NCI-H748 (cell line): ENCODE measurements at regions not wholly inside any gene's neighbourhood (a gene's known extent, or its start where the extent isn't known, plus 50 kb on each side); places are given as distances from the start of the nearest gene placed in this dataset.

Experiments used
- DNase-seq: peaks from one replicate; lab custom pipeline; 2025; ENCODE audit not compliant: unreplicated experiment; lab: John Stamatoyannopoulos, UW

DNA sequence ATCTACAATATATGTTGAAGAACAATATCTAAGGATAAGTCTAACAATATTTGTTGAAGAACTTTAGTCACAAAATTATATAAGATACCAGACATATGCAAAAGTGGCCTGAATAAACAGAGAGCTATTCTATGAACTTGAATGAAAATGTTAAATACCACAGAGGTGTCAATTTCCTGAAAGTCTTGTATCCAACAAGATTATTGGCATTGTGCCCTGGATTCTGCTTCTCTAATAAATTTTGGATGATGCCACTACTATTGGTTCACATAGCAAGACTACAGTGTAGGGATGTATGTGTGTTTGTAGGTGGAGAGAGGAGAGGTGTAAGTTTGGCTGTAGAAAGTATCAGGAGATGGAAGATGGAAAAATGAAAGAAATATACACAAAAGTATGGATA lies 731.8 kb upstream of the RGMB start:
- no peak for DNase-seq

DNA sequence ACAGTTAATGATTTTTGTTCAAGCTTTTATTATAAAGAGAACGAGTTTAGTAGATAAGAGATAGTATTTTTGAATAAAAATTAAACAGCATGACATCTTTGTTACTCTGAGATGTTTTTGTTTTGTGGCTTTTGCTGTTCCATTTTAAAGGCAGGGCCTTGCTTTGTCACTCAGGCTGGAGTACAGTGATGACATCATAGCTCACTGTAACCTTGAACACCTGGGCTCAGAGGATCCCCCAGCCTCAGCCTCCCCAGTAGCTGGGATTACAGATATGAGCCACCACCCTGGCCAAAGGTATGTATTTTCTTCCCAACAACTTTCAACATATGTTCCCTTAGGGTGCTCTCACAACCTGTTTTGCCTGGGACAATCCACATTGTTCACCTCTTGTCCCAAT lies 730.9 kb upstream of the RGMB start:
- DNase-seq, result no peak

DNA sequence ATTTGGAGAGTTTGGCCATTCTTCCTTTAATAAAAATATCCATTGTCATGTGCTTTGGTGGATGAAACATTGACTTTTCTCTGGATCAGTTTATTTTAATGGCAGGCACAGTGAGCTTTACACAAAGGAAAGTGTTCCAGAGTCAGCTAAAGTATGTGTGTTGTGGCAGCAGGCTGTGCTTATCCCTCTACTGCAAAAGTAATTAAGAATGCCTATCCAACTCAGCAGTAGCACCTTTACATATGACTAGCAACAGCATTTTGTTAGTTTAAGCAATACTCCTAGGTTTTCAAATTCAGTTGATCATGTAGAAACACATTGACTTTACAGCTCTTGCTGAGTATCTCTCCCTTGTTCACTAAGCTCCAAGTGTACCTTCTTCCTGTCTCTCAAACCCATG lies 730.5 kb upstream of the RGMB start:
- DNase-seq, result no peak

DNA sequence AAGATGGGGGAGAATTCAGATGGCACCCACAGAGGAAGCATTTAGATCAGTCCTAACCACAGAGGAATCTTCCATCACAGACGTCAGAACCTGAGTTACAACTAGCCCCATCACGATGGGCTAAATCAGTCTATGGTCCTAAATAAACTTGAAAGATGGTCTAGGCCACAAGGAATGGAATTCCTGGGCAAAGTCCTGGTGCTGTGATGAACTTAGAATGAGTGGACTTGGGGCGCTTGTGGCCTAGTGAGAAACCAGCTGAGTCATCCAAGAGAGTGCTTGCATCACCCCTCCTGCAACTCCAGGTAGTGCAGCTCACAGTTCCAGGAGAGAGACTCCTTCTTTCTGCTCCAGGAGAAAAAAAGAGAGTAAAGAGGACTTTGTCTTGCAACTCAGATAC lies 722.9 kb upstream of the RGMB start:
- DNase-seq, result no peak

DNA sequence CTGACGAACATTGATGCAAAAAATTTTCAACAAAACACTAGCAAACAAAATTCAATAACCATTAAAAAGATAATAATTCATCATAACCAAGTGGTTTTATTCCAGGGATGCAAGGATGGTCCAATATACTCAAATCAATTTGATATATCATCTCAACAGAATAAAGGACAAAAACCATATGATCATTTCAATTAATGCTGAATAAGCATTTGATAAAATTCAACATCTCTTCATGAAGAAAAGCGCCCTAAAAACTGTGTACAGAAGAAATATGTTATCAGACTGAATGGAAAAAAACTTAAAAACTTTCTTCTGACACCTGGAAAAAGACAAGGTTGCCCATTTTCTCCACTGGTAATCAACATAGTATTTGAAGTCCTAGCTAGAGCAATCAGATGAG lies 720.3 kb upstream of the RGMB start:
- DNase-seq, result no peak

DNA sequence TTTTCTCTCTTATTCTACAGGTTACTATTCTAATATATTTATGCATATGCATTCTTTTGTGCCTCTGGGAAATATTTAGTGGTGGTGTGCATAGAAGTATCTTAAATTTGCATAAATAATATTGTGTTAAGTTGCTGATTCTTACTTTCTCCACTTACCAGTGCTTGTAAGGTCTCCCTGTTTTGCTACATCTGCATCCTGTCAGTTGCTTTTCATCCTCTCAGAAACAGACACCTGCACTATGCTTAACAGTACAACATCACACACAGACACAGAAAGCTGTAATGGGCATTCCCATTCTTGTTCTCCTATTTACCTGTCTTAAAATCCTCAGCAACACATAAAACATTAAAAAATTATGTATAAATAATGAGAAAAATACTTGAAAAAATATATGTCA lies 713.3 kb upstream of the RGMB start:
- DNase-seq, result no peak

DNA sequence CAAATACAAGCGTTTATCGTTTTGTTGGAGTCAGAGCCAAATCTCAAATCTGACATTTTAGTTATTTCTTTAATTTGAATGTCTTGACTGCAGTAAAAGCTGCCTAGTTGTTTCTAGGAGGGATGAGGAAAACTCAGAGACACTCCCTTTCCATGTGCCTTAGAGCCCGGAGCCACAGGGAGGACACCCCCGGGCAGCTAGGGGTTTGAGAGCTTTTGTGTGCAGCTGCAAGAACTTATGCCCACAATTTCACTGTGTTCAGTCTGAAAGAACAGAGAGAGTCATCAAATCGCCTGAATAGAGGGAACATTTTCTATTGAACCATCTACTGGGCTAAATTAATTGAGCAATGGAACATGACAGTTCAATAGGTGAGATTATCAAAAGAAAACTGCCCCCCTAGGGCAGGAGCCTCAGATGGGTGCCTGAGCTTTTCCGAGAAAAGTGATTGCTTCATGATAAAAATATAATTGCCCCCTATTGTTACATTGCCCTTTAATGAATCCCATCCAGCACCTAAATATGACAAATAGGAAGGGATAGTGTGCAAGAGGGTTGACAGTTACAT lies 709.3 kb upstream of the RGMB start:
- no peak for DNase-seq

DNA sequence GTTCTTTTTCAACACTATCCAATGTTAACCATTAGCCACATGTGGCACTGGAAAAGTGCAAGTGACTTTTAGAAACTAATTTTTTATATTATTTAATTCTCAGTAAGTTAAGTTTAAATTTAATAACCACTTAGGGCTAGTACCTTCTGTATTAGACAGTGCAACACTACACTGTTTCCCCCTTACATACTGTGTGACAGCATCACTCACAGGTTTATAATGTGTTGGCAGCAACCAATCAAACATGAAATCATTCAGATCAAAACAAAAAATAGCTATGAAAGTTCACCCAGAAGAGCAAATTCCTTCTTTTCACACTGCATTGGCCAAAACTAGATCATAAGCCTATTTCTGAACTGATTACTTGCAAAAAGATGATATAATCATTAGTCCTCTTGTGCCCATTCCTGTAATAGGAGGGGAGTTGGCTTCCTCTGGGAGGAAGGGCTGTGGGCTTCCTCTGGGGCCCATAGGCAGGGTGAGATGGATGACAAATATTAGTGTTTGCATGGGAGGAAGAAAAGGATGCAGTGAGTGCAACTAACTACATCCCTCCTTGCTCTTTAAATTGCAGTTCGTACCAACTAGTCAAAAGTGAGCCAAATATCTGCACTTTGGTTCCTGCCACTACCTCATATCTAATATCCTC lies 708.1 kb upstream of the RGMB start:
- no peak for DNase-seq

DNA sequence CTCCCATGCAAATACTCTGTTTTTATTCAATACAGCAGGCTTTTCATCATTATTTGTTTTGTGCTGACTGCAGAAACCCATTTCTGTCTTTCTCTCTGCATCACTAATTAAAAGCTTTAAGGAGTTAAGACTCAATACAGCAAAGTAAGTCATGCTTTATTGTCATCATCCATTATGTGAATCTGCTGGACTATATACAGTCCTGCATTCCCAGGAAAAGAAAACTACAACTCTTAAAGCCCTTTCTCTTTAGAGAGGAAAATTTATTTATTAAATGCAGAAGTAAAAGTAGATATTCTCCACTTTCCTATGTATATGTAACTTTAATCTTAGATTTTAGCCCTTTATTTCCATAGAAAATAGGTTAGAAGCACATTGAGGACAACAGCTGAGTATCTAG lies 706.6 kb upstream of the RGMB start:
- DNase-seq, result no peak

DNA sequence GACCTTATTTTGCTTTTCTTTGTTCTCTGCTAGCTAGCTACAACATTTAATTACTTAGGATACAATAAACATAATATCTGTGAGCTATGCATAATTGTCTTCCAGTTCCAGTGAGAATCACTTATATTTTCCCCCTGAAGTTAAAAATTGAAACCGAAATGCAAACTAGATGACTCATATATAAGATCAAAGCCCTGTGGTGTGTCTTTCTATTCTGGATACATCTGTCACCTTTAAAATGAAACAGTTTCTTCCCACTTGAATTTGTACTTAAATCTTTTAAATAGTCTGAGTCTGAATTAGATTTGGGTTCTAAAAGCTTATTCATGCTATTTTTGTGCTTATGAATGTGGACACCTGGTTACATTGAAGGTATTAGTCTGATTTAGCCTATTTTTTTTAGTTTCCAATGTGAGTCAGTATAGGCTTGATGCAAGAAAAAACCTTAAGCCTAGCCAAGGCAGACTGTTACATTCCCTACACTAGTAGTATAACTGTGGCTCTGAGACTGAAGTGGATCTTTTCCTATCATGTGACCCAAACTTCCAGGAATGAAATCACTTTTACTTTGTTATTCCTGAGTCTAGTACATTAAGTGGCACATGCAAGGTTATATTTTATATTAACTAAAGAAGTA lies 703.5 kb upstream of the RGMB start:
- DNase-seq, result no peak

DNA sequence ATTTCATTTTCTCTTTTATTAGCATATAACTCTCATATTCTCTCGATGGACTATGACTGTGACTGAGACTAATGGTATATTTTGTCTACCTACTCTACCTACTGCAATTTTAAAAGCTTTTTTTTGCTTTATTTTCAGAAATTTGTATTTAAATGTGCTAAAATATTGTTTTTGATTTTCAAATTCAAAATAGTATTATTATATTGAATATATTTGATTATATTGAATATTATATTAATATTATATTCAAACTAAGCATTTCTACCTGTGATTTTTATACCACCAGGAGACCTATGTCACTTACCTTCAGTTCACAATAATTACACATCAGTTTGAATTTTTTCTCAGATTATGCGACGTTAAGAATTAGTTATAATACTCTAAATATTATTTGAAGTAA lies 700.5 kb upstream of the RGMB start:
- DNase-seq, result no peak

DNA sequence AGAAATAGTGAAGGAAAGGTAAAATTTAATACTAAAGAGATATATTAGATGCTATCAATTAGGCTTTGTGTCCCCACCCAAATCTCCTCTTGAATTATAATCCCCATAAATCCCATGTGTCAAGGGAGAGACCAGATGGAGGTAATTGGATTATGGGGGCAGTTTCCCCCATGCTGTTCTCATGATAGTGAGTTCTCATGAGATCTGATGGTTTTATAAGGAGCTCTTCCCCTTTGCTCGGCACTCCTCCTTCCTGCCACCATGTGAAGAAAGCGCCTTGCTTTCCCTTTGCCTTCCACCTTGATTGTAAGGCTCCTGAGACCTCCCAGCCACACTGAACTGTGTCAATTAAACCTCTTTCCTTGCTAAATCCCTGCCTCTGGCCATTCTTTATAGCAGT lies 697.0 kb upstream of the RGMB start:
- DNase-seq, result no peak

DNA sequence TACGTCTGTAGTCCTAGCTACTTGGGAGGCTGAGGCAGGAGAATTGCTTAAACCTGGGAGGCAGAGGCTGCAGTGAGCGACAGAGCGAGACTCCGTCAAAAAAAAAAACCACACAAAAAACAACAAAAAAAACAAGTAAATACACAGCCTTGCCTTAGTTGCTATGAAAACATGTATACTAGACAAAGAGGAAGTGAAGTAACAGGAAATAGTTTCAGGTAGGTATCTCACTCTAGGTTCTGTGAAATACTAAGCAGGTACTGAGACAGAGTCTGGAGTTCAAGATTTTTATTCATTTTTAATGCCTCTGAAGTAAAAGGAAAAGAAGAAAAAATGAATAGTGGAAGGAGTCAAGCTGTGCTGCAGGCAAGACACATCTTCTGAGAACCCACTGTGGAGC lies 687.9 kb upstream of the RGMB start:
- DNase-seq, result no peak

DNA sequence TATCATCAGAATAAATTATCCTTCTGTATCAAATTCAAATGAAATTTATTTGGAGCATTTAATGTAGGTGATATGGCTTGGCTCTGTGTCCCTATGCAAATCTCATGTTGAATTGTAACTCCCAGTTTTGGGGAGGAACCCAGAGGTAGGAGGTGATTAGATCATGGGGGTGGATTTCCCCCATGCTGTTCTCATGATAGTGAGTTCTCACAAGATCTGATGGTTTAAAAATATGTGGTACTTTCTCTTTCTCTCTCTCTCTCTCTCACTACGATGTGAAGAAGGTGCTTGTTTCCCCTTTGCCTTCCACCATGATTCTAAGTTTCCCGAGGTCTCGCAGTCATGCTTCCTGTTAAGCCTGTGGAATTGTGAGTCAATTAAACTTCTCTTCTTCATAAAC lies 678.4 kb upstream of the RGMB start:
- no peak for DNase-seq

DNA sequence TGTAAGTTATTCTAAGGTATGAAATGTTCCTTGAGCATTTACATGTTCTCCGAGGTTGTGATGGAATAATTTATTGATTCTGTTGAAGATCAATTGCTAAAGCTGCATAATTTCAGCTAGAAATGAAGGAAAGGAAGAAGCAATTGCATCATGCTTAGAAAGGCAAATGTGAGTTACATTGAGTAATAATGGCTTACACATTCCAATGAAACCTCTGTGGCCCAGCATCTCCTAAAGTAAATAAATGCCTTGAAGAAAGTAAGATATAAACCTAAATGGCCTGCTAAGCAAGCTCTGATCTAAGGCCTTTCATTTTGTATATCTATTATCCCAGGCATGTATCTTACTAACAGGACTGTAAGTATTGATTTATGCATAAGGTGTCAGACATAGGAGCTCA lies 677.3 kb upstream of the RGMB start:
- no peak for DNase-seq

DNA sequence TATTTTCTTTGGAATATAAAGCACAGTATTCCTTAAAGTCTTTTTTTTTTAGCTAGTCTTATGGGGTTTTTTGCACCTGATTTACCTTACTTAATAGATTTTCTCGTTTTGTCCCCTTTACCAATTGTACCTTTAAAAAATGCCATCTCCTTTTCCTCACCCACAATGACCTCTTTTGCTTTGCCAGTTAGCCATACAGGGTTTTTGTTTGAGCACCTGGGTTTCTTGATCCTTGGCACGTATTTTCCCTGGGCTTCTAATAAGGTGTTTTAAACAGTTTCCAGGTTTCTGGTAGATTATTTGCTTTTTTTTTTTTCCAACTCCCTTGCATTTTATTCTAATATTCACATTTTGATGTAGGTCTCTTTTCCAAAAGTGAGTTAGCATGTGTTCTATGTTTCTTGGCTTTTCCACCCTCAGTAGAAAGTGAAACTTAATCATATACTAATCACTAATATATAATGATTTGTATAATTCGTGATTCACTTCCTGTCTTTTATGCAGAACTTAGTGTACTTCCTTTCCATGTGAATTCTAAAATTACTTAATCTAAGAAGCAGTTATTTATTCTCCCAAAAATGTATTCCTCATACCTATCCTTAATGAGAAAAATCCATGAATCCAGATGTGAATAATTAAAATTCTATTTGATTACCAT lies 673.9 kb upstream of the RGMB start:
- no peak for DNase-seq

DNA sequence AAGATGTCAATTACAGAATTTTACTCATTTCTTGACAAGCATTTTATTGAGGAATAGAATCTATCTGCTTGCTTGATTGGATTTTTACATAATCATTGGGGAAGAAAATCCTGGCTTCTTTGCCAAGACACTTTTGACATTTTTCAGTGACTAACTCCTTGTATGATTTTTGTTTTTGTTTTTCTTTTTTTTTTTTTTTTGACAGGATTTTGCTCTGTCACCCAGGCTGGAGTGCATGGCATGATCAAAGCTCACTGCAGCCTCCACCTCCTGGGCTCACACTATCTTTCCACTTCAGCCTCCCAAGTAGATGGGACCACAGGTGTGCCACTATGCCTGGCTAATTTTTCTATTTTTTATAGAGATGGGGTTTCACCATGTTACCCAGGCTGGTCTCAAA lies 672.3 kb upstream of the RGMB start:
- DNase-seq, result no peak

DNA sequence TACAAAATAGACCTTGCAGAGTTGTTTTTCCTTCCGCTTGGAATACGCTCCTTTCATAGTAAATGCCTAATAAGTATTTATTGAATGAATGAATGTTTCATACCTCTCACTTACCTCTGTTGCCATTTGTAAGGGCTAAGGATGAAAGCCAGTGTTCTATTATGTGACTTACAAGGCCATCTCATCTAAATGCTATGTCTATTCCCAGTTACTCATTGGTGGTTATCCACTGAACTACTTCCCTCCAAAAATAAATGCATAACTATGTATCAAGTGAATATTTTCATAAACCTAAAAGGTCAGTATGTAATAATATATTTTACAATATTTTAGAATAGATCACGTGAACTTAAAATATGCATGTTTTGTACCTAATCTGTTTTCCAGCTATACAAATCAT lies 670.5 kb upstream of the RGMB start:
- no peak for DNase-seq

DNA sequence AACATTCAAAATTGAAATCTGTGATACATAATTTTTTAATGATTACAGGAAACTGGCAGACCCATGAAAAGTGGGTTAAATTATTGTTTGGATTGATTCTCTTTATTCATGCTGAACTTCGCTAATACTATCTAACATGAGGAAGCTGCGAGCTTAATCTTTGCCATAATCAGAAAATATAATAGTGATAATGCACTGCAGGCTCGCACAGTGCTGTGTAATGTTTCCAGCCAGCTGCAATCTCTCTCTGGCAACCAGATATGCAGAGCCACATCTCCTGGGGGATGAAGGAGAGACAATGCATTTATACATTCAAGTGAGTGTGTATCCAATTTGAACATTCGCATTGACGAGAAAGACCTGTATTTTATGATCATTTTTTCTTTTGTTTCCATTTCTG lies 669.7 kb upstream of the RGMB start:
- no peak for DNase-seq

DNA sequence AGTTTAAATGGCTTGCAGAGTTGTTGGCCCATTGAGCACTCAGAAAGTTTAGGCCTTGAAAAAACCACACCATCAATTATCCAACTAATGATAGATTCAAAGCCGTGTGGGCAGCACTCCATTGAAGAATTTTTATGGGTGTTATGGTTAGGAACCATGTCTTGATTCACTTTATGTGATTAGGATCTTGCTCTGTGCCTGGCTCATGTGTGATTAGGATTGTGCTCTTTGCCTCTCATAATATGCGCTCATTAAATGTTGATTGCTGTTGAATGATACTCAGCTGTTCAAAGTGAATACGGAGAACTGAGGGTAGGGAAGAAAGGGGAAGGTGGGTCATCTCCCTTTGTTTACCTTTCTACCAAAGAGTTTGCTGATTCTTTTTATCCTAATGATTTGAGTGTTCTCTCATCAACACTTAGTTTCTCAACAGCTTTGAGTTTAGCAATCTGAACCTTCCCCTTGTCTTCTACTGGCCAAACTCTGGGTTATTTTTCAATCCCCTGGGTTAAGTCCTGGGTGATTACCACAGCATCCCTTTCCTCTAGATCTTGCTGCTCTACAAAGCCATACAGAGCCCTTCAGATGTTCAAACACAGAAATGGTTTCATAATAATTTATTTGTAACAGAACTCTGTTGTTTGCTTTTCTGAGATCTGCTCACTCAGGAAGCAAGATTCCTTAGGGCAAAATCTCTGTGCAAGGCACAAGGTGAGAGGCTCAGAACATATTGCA lies 668.8 kb upstream of the RGMB start:
- no peak for DNase-seq

DNA sequence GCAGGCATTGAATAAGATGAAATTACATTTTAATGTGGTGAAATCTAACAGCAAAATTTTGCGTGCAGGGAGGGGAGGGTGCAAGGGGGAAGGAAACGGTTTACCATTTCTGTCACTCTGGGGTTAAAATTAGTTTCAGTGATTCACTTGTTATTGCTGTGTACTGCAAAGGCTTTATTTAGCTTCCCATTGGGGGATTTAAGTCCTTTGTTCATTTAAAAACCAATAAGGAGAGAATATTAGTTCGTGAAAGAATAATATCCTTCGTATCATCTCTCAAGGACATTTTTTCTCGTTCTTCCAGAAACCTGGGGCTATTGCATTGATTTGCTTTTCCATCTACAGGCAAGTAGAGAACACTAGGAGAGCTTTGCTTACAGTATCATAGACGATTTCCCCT lies 667.8 kb upstream of the RGMB start:
- DNase-seq, result no peak
